SH-SY5Y (cell line): ENCODE measurements at regions not wholly inside any gene's neighbourhood (a gene's known extent, or its start where the extent isn't known, plus 50 kb on each side); places are given as distances from the start of the nearest gene placed in this dataset.
A peak's percentile ranks its signal among the peaks of the same experiment; 100 is the strongest.

ENCODE experiments used
- GATA2 ChIP-seq: IDR thresholded peaks from 2 replicates; pipeline ENCODE4 v1.6.1; 2011; ENCODE audit warnings: mild to moderate bottlenecking, low read depth, low read length
- GATA3 ChIP-seq: IDR thresholded peaks from 2 replicates; pipeline ENCODE4 v1.6.1; 2011; ENCODE audit warnings: low read depth, mild to moderate bottlenecking, low read length, moderate library complexity

GRCh38 chr1:213572912-213573647, 414.7 kb upstream of the PROX1 start:
- TF ChIP-seq GATA2 (peak; percentile 38; the same call in 1 of the 2 replicates), GATA3 (no peak)
